22Rv1 (cell line): ENCODE measurements at regions not wholly inside any gene's neighbourhood (a gene's known extent, or its start where the extent isn't known, plus 50 kb on each side); places are given as distances from the start of the nearest gene placed in this dataset.

Experiments
- ZFX ChIP-seq: fragments of 450-650 bp; IDR thresholded peaks from 2 replicates; pipeline ENCODE4 v1.6.1; 2017; ENCODE audit warnings: antibody characterized with exemption, borderline replicate concordance
- TF ChIP-seq, protein P1 (sequence below): fragments of 450-650 bp; IDR thresholded peaks from 2 replicates; pipeline ENCODE4 v1.5.1; 2017; ENCODE audit warnings: mild to moderate bottlenecking

DNA sequence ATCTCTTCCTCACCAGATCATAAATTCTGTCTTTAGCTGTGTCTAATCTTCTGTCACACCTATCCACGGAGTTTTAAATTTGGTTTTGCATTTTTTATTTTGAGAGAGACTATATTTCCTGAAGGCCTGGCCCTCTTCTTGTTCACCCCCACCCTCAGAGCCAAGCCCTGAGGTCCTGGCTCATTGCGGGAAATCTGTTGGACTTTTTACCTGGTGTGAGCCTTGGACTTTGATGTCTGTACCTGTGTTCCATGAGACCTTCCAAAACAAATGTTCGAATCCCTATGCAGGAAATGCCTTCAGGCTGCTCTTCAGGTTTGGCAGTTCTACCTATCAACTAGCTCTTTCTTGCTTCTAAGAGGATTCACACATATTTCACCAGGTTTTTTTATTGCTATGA, 175.2 kb upstream of the GRB10 start:
- TF ChIP-seq, protein P1, sequence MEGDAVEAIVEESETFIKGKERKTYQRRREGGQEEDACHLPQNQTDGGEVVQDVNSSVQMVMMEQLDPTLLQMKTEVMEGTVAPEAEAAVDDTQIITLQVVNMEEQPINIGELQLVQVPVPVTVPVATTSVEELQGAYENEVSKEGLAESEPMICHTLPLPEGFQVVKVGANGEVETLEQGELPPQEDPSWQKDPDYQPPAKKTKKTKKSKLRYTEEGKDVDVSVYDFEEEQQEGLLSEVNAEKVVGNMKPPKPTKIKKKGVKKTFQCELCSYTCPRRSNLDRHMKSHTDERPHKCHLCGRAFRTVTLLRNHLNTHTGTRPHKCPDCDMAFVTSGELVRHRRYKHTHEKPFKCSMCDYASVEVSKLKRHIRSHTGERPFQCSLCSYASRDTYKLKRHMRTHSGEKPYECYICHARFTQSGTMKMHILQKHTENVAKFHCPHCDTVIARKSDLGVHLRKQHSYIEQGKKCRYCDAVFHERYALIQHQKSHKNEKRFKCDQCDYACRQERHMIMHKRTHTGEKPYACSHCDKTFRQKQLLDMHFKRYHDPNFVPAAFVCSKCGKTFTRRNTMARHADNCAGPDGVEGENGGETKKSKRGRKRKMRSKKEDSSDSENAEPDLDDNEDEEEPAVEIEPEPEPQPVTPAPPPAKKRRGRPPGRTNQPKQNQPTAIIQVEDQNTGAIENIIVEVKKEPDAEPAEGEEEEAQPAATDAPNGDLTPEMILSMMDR, result no peak
- TF ChIP-seq ZFX, result no peak
